Neural progenitor cell (in vitro differentiated cells): ENCODE measurements at regions not wholly inside any gene's neighbourhood (a gene's known extent, or its start where the extent isn't known, plus 50 kb on each side); places are given as distances from the start of the nearest gene placed in this dataset.

ENCODE experiments used
- DNase-seq: peaks from one replicate; pipeline ENCODE4 v3.0.0-alpha.2; 2016; ENCODE audit warnings: low spot score
- H2AFZ ChIP-seq: fragments of 200-600 bp; sonication (generic); replicated peaks from 2 replicates; pipeline ENCODE4 v1.6.1; 2016; ENCODE audit warnings: antibody characterized with exemption
- H3F3A ChIP-seq: fragments of 200-600 bp; sonication (generic); 2 replicates; pipeline ENCODE4 v1.6.1; 2016; ENCODE audit warnings: antibody characterized with exemption, low read depth
- H3K27ac ChIP-seq: fragments of 200-600 bp; sonication (generic); 2 replicates; pipeline ENCODE4 v1.5.1; 2016; ENCODE audit warnings: mild to moderate bottlenecking
- H3K27me3 ChIP-seq: fragments of 200-600 bp; sonication (generic); 2 replicates; pipeline ENCODE4 v1.6.1; 2016; ENCODE audit warnings: mild to moderate bottlenecking, moderate library complexity
- H3K36me3 ChIP-seq: fragments of 200-600 bp; sonication (generic); 2 replicates; pipeline ENCODE4 v1.5.1; 2016
- H3K4me1 ChIP-seq: fragments of 200-600 bp; sonication (generic); 2 replicates; pipeline ENCODE4 v1.6.1; 2016; ENCODE audit warnings: mixed run types
- H3K4me2 ChIP-seq: fragments of 200-600 bp; sonication (generic); 2 replicates; pipeline ENCODE4 v1.6.1; 2016
- H3K4me3 ChIP-seq: fragments of 200-600 bp; sonication (generic); 2 replicates; pipeline ENCODE4 v1.5.1; 2016
- H3K79me2 ChIP-seq: fragments of 200-600 bp; sonication (generic); 2 replicates; pipeline ENCODE4 v1.6.1; 2016; ENCODE audit warnings: low read depth
- H3K9ac ChIP-seq: fragments of 200-600 bp; sonication (generic); 2 replicates; pipeline ENCODE4 v1.6.1; 2016
- H3K9me3 ChIP-seq: fragments of 200-600 bp; sonication (generic); 2 replicates; pipeline ENCODE4 v1.5.1; 2016; ENCODE audit warnings: low read depth
- H4K20me1 ChIP-seq: fragments of 200-600 bp; sonication (generic); 2 replicates; pipeline ENCODE4 v1.6.1; 2016; ENCODE audit warnings: low read depth
- H3K27ac Mint-ChIP-seq: 3 replicates; pipeline ENCODE4 v1.8.0; 2021; ENCODE audit warnings: mixed read lengths
- H3K27me3 Mint-ChIP-seq: 2 replicates; pipeline ENCODE4 v1.8.0; 2022; ENCODE audit warnings: low read depth, mild to moderate bottlenecking, inconsistent platforms, moderate library complexity, mixed read lengths; ENCODE audit not compliant: insufficient read depth
- H3K36me3 Mint-ChIP-seq: 3 replicates; pipeline ENCODE4 v1.8.0; 2021; ENCODE audit warnings: mixed read lengths
- H3K4me1 Mint-ChIP-seq: 3 replicates; pipeline ENCODE4 v1.8.0; 2021; ENCODE audit warnings: mixed read lengths
- H3K4me3 Mint-ChIP-seq: 3 replicates; pipeline ENCODE4 v1.8.0; 2021; ENCODE audit warnings: mild to moderate bottlenecking, moderate library complexity, mixed read lengths
- H3K9me3 Mint-ChIP-seq: 3 replicates; pipeline ENCODE4 v1.8.0; 2020; ENCODE audit warnings: mixed read lengths
- CTCF ChIP-seq: fragments of 200-600 bp; sonication (generic); IDR thresholded peaks from 2 replicates; pipeline ENCODE4 v1.5.1; 2017; ENCODE audit warnings: antibody characterized with exemption, mild to moderate bottlenecking
- EZH2 ChIP-seq: fragments of 200-600 bp; sonication (generic); IDR thresholded peaks from 2 replicates; pipeline ENCODE4 v1.6.1; 2017; ENCODE audit warnings: antibody characterized with exemption, mild to moderate bottlenecking, moderate library complexity
- EZH2phosphoT487 ChIP-seq: fragments of 200-600 bp; sonication (generic); IDR thresholded peaks from 2 replicates; pipeline ENCODE4 v1.6.1; 2017; ENCODE audit warnings: antibody characterized with exemption

DNA sequence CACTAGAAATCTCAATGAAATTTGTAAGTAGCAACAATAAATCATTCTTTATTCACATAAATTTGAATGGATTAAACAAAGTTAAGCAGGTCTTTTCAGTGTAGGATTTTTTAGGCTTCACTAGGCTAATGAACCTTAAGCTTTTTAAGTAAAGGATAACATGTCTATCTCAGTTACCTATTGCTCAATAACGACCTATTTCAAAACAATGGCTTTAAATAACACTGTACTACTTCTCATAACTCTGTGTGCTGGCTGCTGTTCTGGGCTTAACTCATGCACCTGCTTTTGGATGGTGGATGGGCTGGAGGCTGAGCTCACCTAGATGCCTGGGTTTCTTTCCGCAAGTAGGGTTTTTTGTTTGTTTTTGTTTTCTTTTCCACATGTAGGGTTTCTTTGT, 495.0 kb upstream of the SLIT2 start:
- H3K4me1 Mint-ChIP-seq, result no peaks in the 10 kb centered on the region
- no peak overlapping the region for H3K27ac ChIP-seq
- no peaks in the 10 kb centered on the region for H4K20me1 ChIP-seq
- H3K4me2 ChIP-seq, result no peak overlapping the region
- H3K79me2 ChIP-seq, result no peaks in the 10 kb centered on the region
- no peak for DNase-seq
- H3K9me3 Mint-ChIP-seq, result peaks cover 2% of the 10 kb centered on the region
- H3K36me3 Mint-ChIP-seq, result no peaks in the 10 kb centered on the region
- H3K36me3 ChIP-seq, result no peaks in the 10 kb centered on the region
- H3K4me3 Mint-ChIP-seq, result no peak overlapping the region
- H3K4me1 ChIP-seq, result no peaks in the 10 kb centered on the region
- H3K4me3 ChIP-seq, result no peak overlapping the region
- H3K27me3 Mint-ChIP-seq, result no peaks in the 10 kb centered on the region
- no peaks in the 10 kb centered on the region for H3F3A ChIP-seq
- no peaks in the 10 kb centered on the region for H3K27me3 ChIP-seq
- TF ChIP-seq CTCF (no peak), EZH2 (no peak), EZH2phosphoT487 (no peak)
- H3K9ac ChIP-seq, result no peak overlapping the region
- no peaks in the 10 kb centered on the region for H3K9me3 ChIP-seq
- H3K27ac Mint-ChIP-seq, result no peak overlapping the region
- H2AFZ ChIP-seq, result no peak overlapping the region

GRCh38 chr4:19752599-19752998, 499.1 kb upstream of the SLIT2 start:
- Histone ChIP-seq H3K36me3 (no peaks in the 10 kb centered on the region), H3K79me2 (no peaks in the 10 kb centered on the region), H2AFZ (no peak overlapping the region), H3K9ac (no peak overlapping the region), H3K4me1 (no peaks in the 10 kb centered on the region), H3K4me3 (no peak overlapping the region), H3K27ac (no peak overlapping the region), H3K4me2 (no peak overlapping the region), H3K9me3 (no peaks in the 10 kb centered on the region), H3F3A (no peaks in the 10 kb centered on the region), H3K27me3 (no peaks in the 10 kb centered on the region), H4K20me1 (no peaks in the 10 kb centered on the region)
- no peaks in the 10 kb centered on the region for H3K4me1 Mint-ChIP-seq
- no peaks in the 10 kb centered on the region for H3K27me3 Mint-ChIP-seq
- H3K27ac Mint-ChIP-seq, result no peak overlapping the region
- no peaks in the 10 kb centered on the region for H3K9me3 Mint-ChIP-seq
- TF ChIP-seq EZH2phosphoT487, result no peak
- no peak for TF ChIP-seq EZH2
- no peak for TF ChIP-seq CTCF
- no peak overlapping the region for H3K4me3 Mint-ChIP-seq
- DNase-seq, result no peak
- H3K36me3 Mint-ChIP-seq, result no peaks in the 10 kb centered on the region

DNA sequence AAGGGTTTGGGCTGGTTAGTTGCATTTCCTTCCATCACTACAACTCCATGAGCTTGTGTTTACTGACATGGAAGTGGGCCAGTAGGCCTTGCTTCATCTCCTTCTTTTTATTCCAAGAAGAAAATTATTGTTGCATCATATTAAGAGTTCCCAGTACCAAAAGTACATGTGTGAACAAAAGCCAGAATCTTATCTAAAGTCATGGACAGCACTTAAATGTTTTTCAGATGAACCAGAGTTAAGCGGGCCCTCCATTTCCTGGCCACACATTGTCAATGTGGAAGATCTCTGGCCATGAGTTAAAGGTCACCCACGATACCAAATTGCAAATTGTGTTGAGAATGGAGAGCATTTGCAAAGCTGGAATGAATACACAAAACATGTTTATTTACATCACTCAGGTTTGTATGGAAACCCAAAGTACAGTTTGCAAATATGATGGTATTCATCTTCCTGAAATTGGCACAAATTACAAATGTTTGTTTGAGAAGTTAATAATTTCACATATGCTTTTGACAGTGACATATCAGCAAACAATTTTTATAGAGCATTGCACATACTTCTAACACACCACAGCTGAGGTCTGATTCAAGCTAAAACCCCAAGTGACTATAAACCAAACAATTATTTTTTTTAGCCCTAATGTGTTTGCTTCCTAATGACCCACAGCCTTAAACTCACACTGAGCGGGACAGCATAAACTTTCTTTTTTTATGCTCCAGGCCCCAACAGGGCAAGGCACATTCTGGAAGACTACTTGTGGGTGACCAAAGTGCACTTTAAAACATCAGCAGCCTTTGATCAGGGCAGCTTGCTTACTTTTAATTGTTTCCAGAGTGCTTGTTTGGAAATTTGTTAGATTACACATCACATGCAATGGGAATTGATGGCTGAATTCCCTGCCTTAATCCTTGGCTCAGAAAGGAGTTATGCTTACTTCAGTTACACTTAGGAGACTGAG, 502.9 kb upstream of the SLIT2 start:
- H3F3A ChIP-seq, result no peaks in the 10 kb centered on the region
- TF ChIP-seq CTCF, result no peak
- TF ChIP-seq EZH2, result no peak
- TF ChIP-seq EZH2phosphoT487, result no peak
- no peaks in the 10 kb centered on the region for H3K4me1 Mint-ChIP-seq
- no peaks in the 10 kb centered on the region for H3K36me3 Mint-ChIP-seq
- no peaks in the 10 kb centered on the region for H3K79me2 ChIP-seq
- H3K4me3 ChIP-seq, result no peak overlapping the region
- no peaks in the 10 kb centered on the region for H3K27me3 ChIP-seq
- no peaks in the 10 kb centered on the region for H3K9me3 ChIP-seq
- no peak overlapping the region for H3K27ac Mint-ChIP-seq
- no peaks in the 10 kb centered on the region for H3K36me3 ChIP-seq
- no peak overlapping the region for H3K4me2 ChIP-seq
- no peak overlapping the region for H3K4me3 Mint-ChIP-seq
- no peaks in the 10 kb centered on the region for H3K4me1 ChIP-seq
- no peak for DNase-seq
- no peak overlapping the region for H3K27ac ChIP-seq
- peaks cover 3% of the 10 kb centered on the region for H3K27me3 Mint-ChIP-seq
- no peaks in the 10 kb centered on the region for H4K20me1 ChIP-seq
- H2AFZ ChIP-seq, result no peak overlapping the region
- no peaks in the 10 kb centered on the region for H3K9me3 Mint-ChIP-seq
- no peak overlapping the region for H3K9ac ChIP-seq
